ENCODE measurements at regions not wholly inside any gene's neighbourhood (a gene's known extent, or its start where the extent isn't known, plus 50 kb on each side); places are given as distances from the start of the nearest gene placed in this dataset.

- Histone ChIP-seq H3K4me1 (ENCODE audit: insufficient read depth, low read length, poor library complexity, severe bottlenecking) (no peaks in the 10 kb centered on the region), H2AFZ (ENCODE audit: low read length) (no peak overlapping the region), H4K20me1 (ENCODE audit: insufficient read depth, low read length, poor library complexity, severe bottlenecking) (no peaks in the 10 kb centered on the region), H3K4me3 (ENCODE audit: low read length, poor library complexity, severe bottlenecking) (no peak overlapping the region), H3K9ac (ENCODE audit: low read depth, low read length, poor library complexity, severe bottlenecking) (no peak overlapping the region), H3K79me2 (ENCODE audit: insufficient read depth, low read length) (no peaks in the 10 kb centered on the region), H3K4me2 (ENCODE audit: low read depth, low read length, poor library complexity, severe bottlenecking) (no peak overlapping the region), H3K9me2 (replicated peaks; ENCODE audit: low read depth, low read length) (no peaks in the 10 kb centered on the region), H3K36me3 (ENCODE audit: insufficient read depth, low read length) (no peaks in the 10 kb centered on the region), H3K9me3 (ENCODE audit: insufficient read depth, low read depth, low read length) (no peaks in the 10 kb centered on the region), H3K27me3 (ENCODE audit: insufficient read depth, low read length, poor library complexity, severe bottlenecking) (no peaks in the 10 kb centered on the region), H3F3A (ENCODE audit: low read depth) (no peaks in the 10 kb centered on the region)
- no peak for TF ChIP-seq CTCF (conservative IDR thresholded peaks at IDR 0.05; ENCODE audit: low read length)
These were observed 120.3 kb downstream of the BDH1 start for GRCh38 chr3:197435426-197435825.

- Histone ChIP-seq H3K4me2 (ENCODE audit: low read depth, low read length, poor library complexity, severe bottlenecking) (no peak overlapping the region), H3K4me3 (ENCODE audit: low read length, poor library complexity, severe bottlenecking) (no peak overlapping the region), H4K20me1 (ENCODE audit: insufficient read depth, low read length, poor library complexity, severe bottlenecking) (no peaks in the 10 kb centered on the region), H3K9me2 (replicated peaks; ENCODE audit: low read depth, low read length) (no peaks in the 10 kb centered on the region), H3K9ac (ENCODE audit: low read depth, low read length, poor library complexity, severe bottlenecking) (no peak overlapping the region), H3K4me1 (ENCODE audit: insufficient read depth, low read length, poor library complexity, severe bottlenecking) (peaks cover 3% of the 10 kb centered on the region), H3K9me3 (ENCODE audit: insufficient read depth, low read depth, low read length) (no peaks in the 10 kb centered on the region), H3K27me3 (ENCODE audit: insufficient read depth, low read length, poor library complexity, severe bottlenecking) (no peaks in the 10 kb centered on the region), H2AFZ (ENCODE audit: low read length) (no peak overlapping the region), H3K79me2 (ENCODE audit: insufficient read depth, low read length) (no peaks in the 10 kb centered on the region), H3F3A (ENCODE audit: low read depth) (no peaks in the 10 kb centered on the region), H3K36me3 (ENCODE audit: insufficient read depth, low read length) (no peaks in the 10 kb centered on the region)
- no peak for TF ChIP-seq EZH2phosphoT487 (IDR thresholded peaks at IDR 0.05; ENCODE audit: borderline replicate concordance)
- TF ChIP-seq CTCF (conservative IDR thresholded peaks at IDR 0.05; ENCODE audit: low read length), result no peak
These were observed 120.9 kb downstream of the BDH1 start for GRCh38 chr3:197434830-197435229.

GRCh38 chr3:197432384-197433127 is 123.2 kb downstream of the BDH1 start:
- Histone ChIP-seq H3K9me3 (ENCODE audit: insufficient read depth, low read depth, low read length) (no peaks in the 10 kb centered on the region), H3K9me2 (replicated peaks; ENCODE audit: low read depth, low read length) (no peaks in the 10 kb centered on the region), H3K9ac (ENCODE audit: low read depth, low read length, poor library complexity, severe bottlenecking) (no peak overlapping the region), H3K4me2 (ENCODE audit: low read depth, low read length, poor library complexity, severe bottlenecking) (no peak overlapping the region), H3K36me3 (ENCODE audit: insufficient read depth, low read length) (no peaks in the 10 kb centered on the region), H4K20me1 (ENCODE audit: insufficient read depth, low read length, poor library complexity, severe bottlenecking) (no peaks in the 10 kb centered on the region), H3K27me3 (ENCODE audit: insufficient read depth, low read length, poor library complexity, severe bottlenecking) (no peaks in the 10 kb centered on the region), H3K4me3 (ENCODE audit: low read length, poor library complexity, severe bottlenecking) (no peak overlapping the region), H2AFZ (ENCODE audit: low read length) (no peak overlapping the region), H3K79me2 (ENCODE audit: insufficient read depth, low read length) (no peaks in the 10 kb centered on the region), H3F3A (ENCODE audit: low read depth) (no peaks in the 10 kb centered on the region), H3K4me1 (ENCODE audit: insufficient read depth, low read length, poor library complexity, severe bottlenecking) (peaks cover 22% of the 10 kb centered on the region)
- TF ChIP-seq CTCF (conservative IDR thresholded peaks at IDR 0.05; ENCODE audit: low read length), result no peak
- no peak for TF ChIP-seq EZH2phosphoT487 (IDR thresholded peaks at IDR 0.05; ENCODE audit: borderline replicate concordance)

Measured in Loucy (cell line).